ENCODE measurements at regions not wholly inside any gene's neighbourhood (a gene's known extent, or its start where the extent isn't known, plus 50 kb on each side); places are given as distances from the start of the nearest gene placed in this dataset.
"Not testable (repeated sequence)": the region's sequence is repeated elsewhere in the genome, so short reads cannot be mapped to it uniquely, and the experiment has no call there.

- DNase-seq (ENCODE audit: insufficient read length, low spot score) (no peak), FAIRE-seq (no peak)
These were observed 258.4 kb upstream of the CCNH start for GRCh38 chr5:87671146-87671545.

- DNase-seq (ENCODE audit: insufficient read length, low spot score) (no peak), FAIRE-seq (no peak)
These were observed 252.4 kb upstream of the CCNH start for GRCh38 chr5:87665166-87665565.

GRCh38 chr5:87661784-87662566, 249.2 kb upstream of the CCNH start:
- DNase-seq (ENCODE audit: insufficient read length, low spot score) (no peak), FAIRE-seq (no peak)

- FAIRE-seq, result no peak
- no peak for DNase-seq (ENCODE audit: insufficient read length, low spot score)
These were observed 240.5 kb upstream of the CCNH start for GRCh38 chr5:87653242-87653641.

- no peak for DNase-seq (ENCODE audit: insufficient read length, low spot score)
- FAIRE-seq, result no peak
These were observed 237.6 kb upstream of the CCNH start for GRCh38 chr5:87650284-87650683.

GRCh38 chr5:87649455-87649854, 236.7 kb upstream of the CCNH start:
- DNase-seq (ENCODE audit: insufficient read length, low spot score), result no peak
- no peak for FAIRE-seq

GRCh38 chr5:87645224-87645623, 232.5 kb upstream of the CCNH start:
- FAIRE-seq, result no peak

DNA sequence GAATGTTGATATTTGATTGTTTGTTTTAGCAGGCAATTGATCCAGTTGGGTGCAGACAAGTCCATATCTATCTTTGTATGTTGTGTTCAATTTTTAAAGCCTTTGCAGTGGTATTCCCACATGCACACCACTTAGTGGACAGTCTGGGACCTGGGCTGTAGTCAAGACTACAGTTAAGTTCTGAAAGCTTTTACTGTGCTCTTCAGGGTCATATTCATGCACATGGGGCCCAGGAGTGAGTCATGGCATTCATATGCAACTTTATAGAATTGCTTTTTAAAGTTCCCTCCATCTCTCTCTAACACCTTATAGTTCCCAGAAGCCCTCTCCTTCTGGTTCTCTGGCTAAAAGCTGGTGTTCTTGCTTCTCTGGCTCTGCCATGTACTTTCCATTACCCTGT, 228.2 kb upstream of the CCNH start:
- no peak for FAIRE-seq
- no peak for DNase-seq (ENCODE audit: insufficient read length, low spot score)

More at GRCh38 chr5:87645224-87645623, 232.5 kb upstream of the CCNH start:
- DNase-seq (ENCODE audit: insufficient read length, low spot score), result no peak

- FAIRE-seq (no peak), DNase-seq (ENCODE audit: insufficient read length, low spot score) (no peak)
These were observed 214.6 kb upstream of the CCNH start for GRCh38 chr5:87627363-87627762.

DNA sequence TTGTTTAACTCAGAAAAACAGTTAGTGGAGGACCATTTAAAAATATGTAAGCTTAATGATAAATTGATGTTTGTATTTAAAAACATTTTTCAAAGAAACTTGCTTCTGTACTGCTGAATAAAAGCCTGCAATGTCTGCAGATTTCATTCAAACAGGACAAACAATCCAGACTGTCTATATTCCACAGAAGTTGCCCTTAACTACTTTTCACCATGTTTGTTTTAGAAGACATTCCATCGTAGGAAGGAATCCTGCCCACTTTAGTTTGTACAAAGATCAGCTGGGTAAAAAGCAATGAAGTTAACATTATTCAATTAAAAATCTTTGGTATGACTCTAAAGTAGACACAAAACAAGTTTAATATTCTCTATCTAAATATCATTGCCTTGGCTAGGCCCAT, 195.7 kb upstream of the CCNH start:
- DNase-seq (ENCODE audit: insufficient read length, low spot score) (no peak), FAIRE-seq (no peak)

DNA sequence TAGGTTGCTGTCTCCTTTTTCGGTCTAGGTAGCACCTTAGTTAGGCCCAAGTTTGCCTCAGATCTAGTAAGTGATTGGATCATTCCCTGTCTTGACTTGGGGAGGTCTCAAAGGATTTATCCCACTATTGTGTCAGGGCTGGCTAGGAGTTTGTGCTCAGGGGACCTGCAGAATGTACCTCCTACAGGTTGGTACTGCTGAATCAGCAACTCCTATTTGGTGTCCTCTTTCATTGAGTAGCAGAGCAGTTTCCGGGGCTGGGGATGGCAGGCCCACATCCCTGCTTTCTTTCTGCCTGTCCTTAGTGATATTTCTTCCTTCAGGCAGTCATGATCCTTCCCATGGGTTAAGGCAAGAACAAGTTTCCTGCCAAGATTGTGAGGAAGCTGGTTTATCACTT, 192.9 kb upstream of the CCNH start:
- FAIRE-seq (no peak), DNase-seq (ENCODE audit: insufficient read length, low spot score) (no peak)

DNA sequence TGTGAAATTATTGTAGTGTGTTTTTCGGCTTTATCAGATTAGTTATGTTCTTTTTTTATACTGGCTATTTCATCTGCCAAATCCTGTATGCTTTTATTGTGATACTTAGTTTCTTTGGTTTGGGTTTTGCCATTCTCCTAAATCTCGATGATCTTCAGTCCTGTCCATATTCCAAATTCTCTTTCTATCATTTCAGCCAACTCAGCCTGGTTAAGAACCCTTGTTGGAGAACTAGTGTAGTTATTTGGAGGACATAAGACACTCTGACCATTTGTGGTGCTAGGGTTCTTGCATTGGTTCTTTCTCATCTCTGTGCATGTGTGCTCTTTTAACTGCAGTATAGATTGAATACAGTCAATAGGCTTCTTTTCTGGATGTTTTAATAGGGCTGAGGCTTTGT, 187.0 kb upstream of the CCNH start:
- DNase-seq (ENCODE audit: insufficient read length, low spot score) (no peak), FAIRE-seq (no peak)

DNA sequence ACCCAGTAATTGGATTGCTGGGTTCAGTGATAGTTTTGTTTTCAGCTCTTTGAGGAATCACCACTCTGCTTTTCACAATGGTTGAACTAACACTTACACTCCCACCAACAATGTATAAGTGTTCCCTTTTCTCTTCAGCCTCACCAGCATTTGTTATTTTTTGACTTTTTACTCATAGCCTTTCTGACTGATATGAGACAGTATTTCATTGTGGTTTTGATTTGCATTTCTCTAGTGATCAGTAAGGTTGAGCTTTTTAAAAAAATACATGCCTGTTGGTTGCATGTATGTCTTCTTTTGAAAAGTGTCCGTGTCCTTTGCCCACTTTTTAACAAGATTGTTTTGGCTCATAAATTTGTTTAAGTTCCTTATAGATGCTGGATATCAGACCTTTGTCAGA, 185.7 kb upstream of the CCNH start:
- no peak for DNase-seq (ENCODE audit: insufficient read length, low spot score)
- no peak for FAIRE-seq

DNA sequence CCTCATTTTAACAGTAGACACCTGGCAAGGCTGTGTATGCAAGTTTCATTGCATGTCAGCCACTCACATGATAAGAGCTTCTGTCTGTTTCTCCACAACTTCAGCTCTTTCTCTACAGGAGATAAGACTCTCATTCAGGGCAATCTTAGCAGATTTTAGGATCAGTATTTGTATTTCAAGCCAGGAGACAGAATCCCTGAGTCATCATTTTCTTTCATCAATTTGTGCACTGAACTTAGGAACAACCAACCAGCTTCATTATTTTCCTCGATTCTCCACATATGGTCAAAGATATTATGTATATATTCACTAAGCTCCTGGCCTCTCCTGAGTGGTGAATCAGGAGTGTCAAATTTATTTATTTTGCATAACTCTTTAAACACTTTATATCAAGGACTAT, 181.8 kb upstream of the CCNH start:
- FAIRE-seq (no peak), DNase-seq (ENCODE audit: insufficient read length, low spot score) (no peak)

DNA sequence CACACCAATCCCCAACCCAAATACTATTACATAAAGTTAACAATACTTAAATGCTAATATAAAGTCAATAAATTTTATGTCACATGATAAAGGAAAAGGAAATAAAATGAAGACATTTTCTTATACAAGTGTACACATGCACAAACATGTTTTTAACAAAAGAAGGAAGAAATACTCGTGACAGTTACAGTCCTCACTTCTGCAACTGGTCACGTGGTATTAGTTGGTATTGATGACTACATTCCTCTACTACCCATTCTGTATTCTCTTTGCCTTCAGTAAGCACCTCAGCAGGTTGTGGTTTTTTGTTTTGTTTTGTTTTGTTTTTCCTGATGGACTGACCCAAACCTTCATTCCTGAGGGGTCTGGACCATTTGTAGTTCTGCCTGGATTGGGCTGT, 176.9 kb upstream of the CCNH start:
- FAIRE-seq (no peak), DNase-seq (ENCODE audit: insufficient read length, low spot score) (no peak)

DNA sequence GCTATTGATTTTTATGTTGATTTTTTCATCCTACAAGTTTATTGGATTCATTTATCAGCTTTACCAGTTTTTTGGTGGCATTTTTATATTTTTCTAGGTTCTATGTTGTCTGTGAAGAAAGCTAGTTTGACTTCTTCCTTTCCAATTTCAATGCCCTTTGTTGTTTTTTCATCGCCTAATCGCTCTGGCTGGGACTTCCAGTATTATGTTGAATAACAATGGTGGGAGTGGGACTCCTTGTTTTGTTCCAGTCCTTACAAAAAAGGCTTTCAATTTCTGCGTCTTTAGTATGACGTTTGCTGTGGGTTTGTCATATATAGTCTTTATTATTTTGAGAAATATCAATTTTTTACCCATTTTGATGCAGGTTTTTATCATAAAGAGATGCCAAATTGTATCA, 175.6 kb upstream of the CCNH start:
- DNase-seq (ENCODE audit: insufficient read length, low spot score) (no peak), FAIRE-seq (no peak)

- not testable (repeated sequence) for DNase-seq (ENCODE audit: insufficient read length, low spot score); FAIRE-seq
These were observed 171.0 kb upstream of the CCNH start for GRCh38 chr5:87583704-87584103.

- no peak for FAIRE-seq
- no peak for DNase-seq (ENCODE audit: insufficient read length, low spot score)
These were observed 169.4 kb upstream of the CCNH start for GRCh38 chr5:87582149-87582548.

DNA sequence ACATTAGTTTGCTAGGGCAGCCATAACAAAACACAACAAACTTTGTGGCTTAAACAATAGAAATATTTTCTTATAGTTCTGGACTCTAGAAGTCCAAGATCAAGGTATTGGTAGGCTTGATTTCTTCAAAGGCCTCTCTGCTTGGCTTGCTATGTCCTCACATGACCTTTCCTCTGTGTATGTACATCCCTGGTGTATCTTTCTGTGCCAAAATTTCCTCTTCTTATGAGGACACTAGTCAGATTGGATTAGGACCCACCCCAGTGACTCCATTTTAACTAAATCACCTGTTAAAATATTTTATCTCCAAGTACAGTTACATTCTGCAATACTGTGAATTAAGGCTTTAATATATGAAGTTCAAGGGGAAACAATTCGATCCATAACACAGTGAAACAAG, 168.9 kb upstream of the CCNH start:
- DNase-seq (ENCODE audit: insufficient read length, low spot score) (no peak), FAIRE-seq (no peak)

DNA sequence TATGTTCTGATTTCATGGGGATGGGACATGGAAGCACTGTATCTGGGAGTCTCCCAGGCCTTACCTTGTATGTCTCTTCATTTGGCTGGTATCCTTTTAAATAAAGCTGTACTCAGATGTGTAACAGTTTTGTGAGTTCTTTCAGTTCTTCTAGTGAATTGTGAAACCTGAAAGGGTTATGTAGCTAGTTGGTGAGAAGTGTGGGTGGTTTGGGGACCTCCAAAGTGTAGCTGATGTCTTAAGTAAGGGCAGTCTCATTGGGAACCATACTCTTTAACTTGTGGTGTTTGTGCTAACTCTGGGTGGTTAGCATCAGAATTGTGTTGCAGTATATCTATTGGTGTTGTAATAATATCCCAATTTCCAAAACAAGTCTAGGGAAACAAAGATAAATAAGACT, 166.9 kb upstream of the CCNH start:
- FAIRE-seq (no peak), DNase-seq (ENCODE audit: insufficient read length, low spot score) (no peak)

DNA sequence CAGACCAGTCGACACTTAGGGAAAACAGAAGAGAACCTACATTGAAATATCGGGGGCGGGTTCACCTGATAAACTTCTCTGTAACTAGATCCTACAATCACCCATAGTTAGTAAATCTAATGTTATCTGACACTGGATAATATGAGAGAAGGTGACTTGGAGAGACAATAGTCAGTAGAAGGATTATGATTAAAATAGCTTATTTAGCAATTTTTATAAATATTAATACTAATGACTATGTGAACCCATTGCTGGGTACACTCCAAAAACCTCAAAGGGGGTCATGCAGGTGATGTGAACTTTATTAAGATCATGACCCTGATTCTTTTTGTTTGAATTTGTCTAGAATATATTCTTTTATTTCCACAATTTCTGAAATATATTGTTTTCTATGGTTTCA, 164.1 kb upstream of the CCNH start:
- FAIRE-seq, result no peak
- DNase-seq (ENCODE audit: insufficient read length, low spot score), result no peak

DNA sequence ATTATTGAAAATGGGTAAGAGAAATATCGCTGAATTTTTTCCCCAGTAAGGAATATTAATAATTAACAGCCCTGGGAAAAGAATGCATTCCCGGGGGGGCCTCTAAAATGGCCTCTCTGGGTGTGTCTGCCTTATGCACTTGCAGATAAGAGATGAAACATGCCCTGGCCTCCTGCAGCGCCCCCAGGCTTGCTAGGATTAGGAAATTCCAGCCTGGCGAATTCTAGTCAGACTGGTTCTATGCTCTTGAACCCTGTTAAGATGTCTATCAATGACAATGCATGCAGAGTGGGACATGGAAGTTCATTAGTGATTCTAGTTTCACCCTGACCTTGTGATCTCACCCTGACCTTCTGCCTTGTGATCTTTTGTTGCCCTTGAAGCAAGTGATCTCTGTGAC, 163.6 kb upstream of the CCNH start:
- not testable (repeated sequence) for FAIRE-seq; DNase-seq (ENCODE audit: insufficient read length, low spot score)

DNA sequence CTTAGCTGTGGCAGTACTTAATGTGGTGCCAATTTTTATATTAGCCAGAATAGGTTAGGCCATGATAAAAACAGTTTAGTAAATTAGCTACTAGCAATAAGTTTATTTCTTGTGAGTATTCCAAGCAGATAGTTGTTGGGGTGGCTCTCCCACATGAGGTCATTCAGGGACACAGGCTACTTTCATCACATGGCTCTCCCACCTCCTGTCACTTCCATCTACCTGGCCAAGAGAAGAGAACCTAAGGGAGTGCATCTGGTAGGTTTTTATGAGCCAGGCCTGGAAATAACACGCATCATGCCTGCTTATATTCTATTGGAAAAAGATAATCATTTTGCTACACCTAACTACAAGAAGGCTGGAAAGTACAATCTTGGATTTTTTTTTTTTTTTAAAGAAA, 161.4 kb upstream of the CCNH start:
- no peak for FAIRE-seq
- DNase-seq (ENCODE audit: insufficient read length, low spot score), result no peak

Measured in GM19239 (cell line).